CD14-positive monocyte (primary cell): ENCODE measurements at regions not wholly inside any gene's neighbourhood (a gene's known extent, or its start where the extent isn't known, plus 50 kb on each side); places are given as distances from the start of the nearest gene placed in this dataset.

Source experiments
- DNase-seq, 3 donors: peaks; one replicate each; pipeline ENCODE4 v3.0.0-alpha.2; 2011 to 2022
- H2AFZ ChIP-seq: 2 replicates; pipeline ENCODE4 v1.6.0; 2012; ENCODE audit warnings: mild to moderate bottlenecking, low read depth, low read length, inconsistent platforms; ENCODE audit not compliant: insufficient read depth, poor library complexity, severe bottlenecking
- H3K27ac ChIP-seq, 2 donors: 1 replicate in 1 of 2; 2 replicates in 1 of 2; pipeline ENCODE4 v1.5.1; 2012 to 2013; ENCODE audit warnings: low read length in 2 of 2, control low read depth in 1 of 2, inconsistent platforms in 1 of 2, low read depth in 1 of 2, mild to moderate bottlenecking in 1 of 2
- H3K27me3 ChIP-seq, 2 donors: one replicate each; pipeline versions ENCODE4 v1.6.0 to v1.6.1; 2011 to 2013; ENCODE audit warnings: low read length in 2 of 2; ENCODE audit not compliant: control insufficient read depth in 2 of 2, insufficient read depth in 2 of 2
- H3K36me3 ChIP-seq, 2 donors: replicated peaks in 1 of 2; 1 replicate in 1 of 2; 2 replicates in 1 of 2; pipeline versions ENCODE4 v1.5.1 to v1.6.1; 2012 to 2013; ENCODE audit warnings: low read length in 2 of 2, control low read depth in 1 of 2, inconsistent platforms in 1 of 2, mild to moderate bottlenecking in 1 of 2; ENCODE audit not compliant: insufficient read depth in 2 of 2, control insufficient read depth in 1 of 2
- H3K4me1 ChIP-seq, 2 donors: 1 replicate in 1 of 2; 2 replicates in 1 of 2; pipeline versions ENCODE4 v1.5.1 to v1.6.1; 2012 to 2013; ENCODE audit warnings: low read length in 2 of 2, control low read depth in 1 of 2, inconsistent platforms in 1 of 2, mild to moderate bottlenecking in 1 of 2, moderate library complexity in 1 of 2; ENCODE audit not compliant: insufficient read depth in 2 of 2, control insufficient read depth in 1 of 2
- H3K4me2 ChIP-seq: replicated peaks from 2 replicates; pipeline ENCODE3; 2012; ENCODE audit warnings: low read length, moderate library complexity, mild to moderate bottlenecking; ENCODE audit not compliant: poor library complexity, severe bottlenecking; ENCODE audit errors: extremely low read depth
- H3K4me3 ChIP-seq, 3 experiments: fragments of 200-600 bp in 1 of 3; sonication (generic) in 1 of 3; replicated peaks in 1 of 3; 1 replicate in 2 of 3; 2 replicates in 1 of 3; pipeline ENCODE4 v1.5.1; 2011 to 2013; ENCODE audit warnings: low read length in 3 of 3, mild to moderate bottlenecking in 3 of 3, control low read depth in 2 of 3, low read depth in 2 of 3, inconsistent platforms in 1 of 3, moderate library complexity in 1 of 3
- H3K79me2 ChIP-seq: 2 replicates; pipeline ENCODE4 v1.6.0; 2012; ENCODE audit warnings: mild to moderate bottlenecking, control low read depth, inconsistent platforms, low read length, moderate library complexity; ENCODE audit not compliant: insufficient read depth
- H3K9ac ChIP-seq: 2 replicates; pipeline ENCODE4 v1.6.0; 2017; ENCODE audit warnings: low read length, mild to moderate bottlenecking; ENCODE audit not compliant: insufficient read depth, poor library complexity, severe bottlenecking
- H3K9me3 ChIP-seq, 2 donors: replicated peaks in 1 of 2; 1 replicate in 1 of 2; 2 replicates in 1 of 2; pipeline versions ENCODE4 v1.5.1 to v1.6.1; 2012 to 2013; ENCODE audit warnings: low read length in 2 of 2, control low read depth in 1 of 2; ENCODE audit not compliant: control insufficient read depth in 1 of 2, insufficient read depth in 1 of 2
- H4K20me1 ChIP-seq: 2 replicates; pipeline ENCODE4 v1.6.0; 2012; ENCODE audit warnings: mild to moderate bottlenecking, low read length, control low read depth, moderate library complexity; ENCODE audit not compliant: insufficient read depth
- H3K27ac Mint-ChIP-seq, 7 donors: one replicate each; pipeline ENCODE4 v1.8.0; 2020; ENCODE audit warnings: mild to moderate bottlenecking in 7 of 7, mixed read lengths in 7 of 7, moderate library complexity in 6 of 7, inconsistent platforms in 2 of 7
- H3K27me3 Mint-ChIP-seq, 3 donors: one replicate each; pipeline ENCODE4 v1.8.0; 2021 to 2022; ENCODE audit warnings: low read depth in 3 of 3, mild to moderate bottlenecking in 3 of 3, mixed read lengths in 3 of 3, moderate library complexity in 3 of 3, inconsistent platforms in 1 of 3
- H3K36me3 Mint-ChIP-seq, 2 donors: one replicate each; pipeline ENCODE4 v1.8.0; 2020; ENCODE audit warnings: mixed read lengths in 2 of 2, inconsistent platforms in 1 of 2, mild to moderate bottlenecking in 1 of 2
- H3K4me1 Mint-ChIP-seq: one replicate; pipeline ENCODE4 v1.8.0; 2020; ENCODE audit warnings: mild to moderate bottlenecking, mixed read lengths
- H3K4me3 Mint-ChIP-seq, 2 donors: one replicate each; pipeline ENCODE4 v1.8.0; 2020; ENCODE audit warnings: mild to moderate bottlenecking in 2 of 2, mixed read lengths in 2 of 2, moderate library complexity in 1 of 2
- H3K9me3 Mint-ChIP-seq, 7 donors: one replicate each; pipeline ENCODE4 v1.8.0; 2020 to 2022; ENCODE audit warnings: mixed read lengths in 7 of 7, mild to moderate bottlenecking in 6 of 7, moderate library complexity in 6 of 7, inconsistent platforms in 2 of 7
- WGBS: methylation state at CpG from one replicate; pipeline ENCODE4 v1.1.5; 2013; ENCODE audit warnings: missing lambda C conversion rate; ENCODE audit not compliant: insufficient coverage; 5-methylcytosine and 5-hydroxymethylcytosine counted together
- intact Hi-C, 2 donors: fragments of 100-400 bp; cut with micrococcal nuclease; formaldehyde crosslinking; loops; one replicate each; pipeline versions ENCODE4 v1.15.0 to v1.15.1; 2023
- TF ChIP-seq, protein P1 (sequence below): fragments of 200-600 bp; IDR thresholded peaks from one replicate; pipeline ENCODE4 v1.8.0; 2022; ENCODE audit warnings: antibody characterized with exemption, mild to moderate bottlenecking

DNA sequence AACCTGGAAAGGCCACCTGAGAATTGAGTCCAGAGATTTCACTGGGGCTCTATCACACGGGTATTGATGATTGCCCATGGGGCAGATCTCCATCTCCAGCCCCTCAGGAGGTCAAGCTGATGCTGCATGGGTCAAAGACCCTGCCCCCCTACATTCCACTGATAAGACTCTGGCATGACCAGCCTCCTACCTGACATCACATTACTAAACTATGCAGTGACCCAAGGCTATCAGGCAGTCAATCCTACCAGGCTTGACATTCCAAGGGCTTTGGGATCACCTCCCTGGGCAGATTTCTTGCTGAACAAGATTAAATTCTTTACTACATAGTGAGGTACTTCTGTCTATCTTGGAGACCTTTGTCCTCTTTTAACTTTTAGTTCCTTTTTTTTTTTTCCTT lies 192.7 kb upstream of the STS start:
- Histone ChIP-seq H4K20me1 (no peaks in the 10 kb centered on the region), H3K4me3 (no peak overlapping the region), H3K9ac (no peak overlapping the region), H3K79me2 (no peaks in the 10 kb centered on the region), H3K27me3 (no peaks in the 10 kb centered on the region), H3K4me1 (no peaks in the 10 kb centered on the region), H3K4me2 (no peak overlapping the region), H3K27ac (no peak overlapping the region), H3K36me3 (no peaks in the 10 kb centered on the region), H2AFZ (no peak overlapping the region), H3K9me3 (peaks cover 12 to 13% of the 10 kb centered on the region in 2 donors)
- TF ChIP-seq, protein P1, sequence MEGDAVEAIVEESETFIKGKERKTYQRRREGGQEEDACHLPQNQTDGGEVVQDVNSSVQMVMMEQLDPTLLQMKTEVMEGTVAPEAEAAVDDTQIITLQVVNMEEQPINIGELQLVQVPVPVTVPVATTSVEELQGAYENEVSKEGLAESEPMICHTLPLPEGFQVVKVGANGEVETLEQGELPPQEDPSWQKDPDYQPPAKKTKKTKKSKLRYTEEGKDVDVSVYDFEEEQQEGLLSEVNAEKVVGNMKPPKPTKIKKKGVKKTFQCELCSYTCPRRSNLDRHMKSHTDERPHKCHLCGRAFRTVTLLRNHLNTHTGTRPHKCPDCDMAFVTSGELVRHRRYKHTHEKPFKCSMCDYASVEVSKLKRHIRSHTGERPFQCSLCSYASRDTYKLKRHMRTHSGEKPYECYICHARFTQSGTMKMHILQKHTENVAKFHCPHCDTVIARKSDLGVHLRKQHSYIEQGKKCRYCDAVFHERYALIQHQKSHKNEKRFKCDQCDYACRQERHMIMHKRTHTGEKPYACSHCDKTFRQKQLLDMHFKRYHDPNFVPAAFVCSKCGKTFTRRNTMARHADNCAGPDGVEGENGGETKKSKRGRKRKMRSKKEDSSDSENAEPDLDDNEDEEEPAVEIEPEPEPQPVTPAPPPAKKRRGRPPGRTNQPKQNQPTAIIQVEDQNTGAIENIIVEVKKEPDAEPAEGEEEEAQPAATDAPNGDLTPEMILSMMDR, result no peak
- no CpG with 5 or more reads among the region's 1 CpG for WGBS
- Mint-ChIP-seq H3K4me3 (no peak overlapping the region), H3K9me3 (peaks cover 2 to 27% (median 11%) of the 10 kb centered on the region in 7 donors), H3K36me3 (no peaks in the 10 kb centered on the region), H3K27ac (no peak overlapping the region), H3K27me3 (no peaks in the 10 kb centered on the region), H3K4me1 (no peaks in the 10 kb centered on the region)
- DNase-seq, result no peak
- intact Hi-C loops, result no loop called here

DNA sequence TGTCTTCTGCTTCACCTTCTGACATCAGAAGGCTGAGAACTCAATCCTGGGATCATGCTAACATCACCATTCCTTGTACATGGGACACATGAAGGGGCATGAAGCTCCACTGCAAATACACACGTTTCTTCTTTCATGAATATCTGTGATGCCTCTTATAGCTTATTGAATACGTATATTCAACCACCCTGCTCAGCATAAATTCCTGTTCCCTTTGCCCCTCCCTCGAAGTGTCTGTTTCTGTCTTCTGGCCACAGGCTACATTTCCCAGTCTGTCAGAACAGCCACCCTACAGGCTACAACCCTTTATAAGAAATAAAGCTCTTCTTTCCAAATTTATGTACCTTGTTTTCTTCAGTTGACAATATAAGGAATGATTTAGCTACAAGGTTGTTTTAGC lies 201.3 kb upstream of the STS start:
- H3K4me1 ChIP-seq, result no peaks in the 10 kb centered on the region
- Mint-ChIP-seq H3K27me3 (no peaks in the 10 kb centered on the region), H3K4me1 (no peaks in the 10 kb centered on the region), H3K36me3 (no peaks in the 10 kb centered on the region), H3K9me3 (peaks cover 0 to 20% (median 7%) of the 10 kb centered on the region in 7 donors), H3K27ac (no peak overlapping the region), H3K4me3 (no peak overlapping the region)
- H3K4me2 ChIP-seq, result no peak overlapping the region
- H4K20me1 ChIP-seq, result no peaks in the 10 kb centered on the region
- H3K79me2 ChIP-seq, result no peaks in the 10 kb centered on the region
- no peak overlapping the region for H2AFZ ChIP-seq
- DNase-seq, result no peak
- WGBS, result 80% methylated on average over 1 of the region's 3 CpGs
- H3K36me3 ChIP-seq, result no peaks in the 10 kb centered on the region
- H3K9ac ChIP-seq, result no peak overlapping the region
- H3K9me3 ChIP-seq, result peaks cover 13 to 17% of the 10 kb centered on the region in 2 donors
- no peak overlapping the region for H3K27ac ChIP-seq
- intact Hi-C loops, result no loop called here
- no peaks in the 10 kb centered on the region for H3K27me3 ChIP-seq
- TF ChIP-seq, protein P1, result no peak
- no peak overlapping the region for H3K4me3 ChIP-seq
